DOHH2 (cell line): ENCODE measurements at regions not wholly inside any gene's neighbourhood (a gene's known extent, or its start where the extent isn't known, plus 50 kb on each side); places are given as distances from the start of the nearest gene placed in this dataset.

Experiments used
- H3F3A ChIP-seq: fragments of 200-600 bp; sonication (generic), shearing (Covaris generic); 2 replicates; pipeline ENCODE4 v1.6.0; 2016; ENCODE audit warnings: antibody characterized with exemption, mild to moderate bottlenecking; ENCODE audit not compliant: control insufficient read depth, insufficient read depth
- H3K27ac ChIP-seq: fragments of 200-600 bp; sonication (generic); 2 replicates; pipeline ENCODE4 v1.5.1; 2014; ENCODE audit warnings: low read depth, mild to moderate bottlenecking, low read length, moderate library complexity
- H3K27me3 ChIP-seq: fragments of 200-600 bp; sonication (generic); 2 replicates; pipeline ENCODE4 v1.6.1; 2014; ENCODE audit warnings: mild to moderate bottlenecking, low read length, mixed read lengths; ENCODE audit not compliant: control insufficient read depth
- H3K36me3 ChIP-seq: fragments of 200-600 bp; sonication (generic); 2 replicates; pipeline ENCODE4 v1.6.1; 2014; ENCODE audit warnings: mild to moderate bottlenecking, low read length, moderate library complexity, mixed read lengths; ENCODE audit not compliant: control insufficient read depth
- H3K4me1 ChIP-seq: fragments of 200-600 bp; sonication (generic); 2 replicates; pipeline ENCODE4 v1.6.1; 2014; ENCODE audit warnings: mild to moderate bottlenecking, low read length, mixed read lengths; ENCODE audit not compliant: control insufficient read depth
- H3K4me2 ChIP-seq: fragments of 200-600 bp; sonication (generic); 2 replicates; pipeline ENCODE4 v1.6.0; 2014; ENCODE audit warnings: mild to moderate bottlenecking, low read length, moderate library complexity
- H3K4me3 ChIP-seq: fragments of 200-600 bp; sonication (generic); 2 replicates; pipeline ENCODE4 v1.5.1; 2014; ENCODE audit warnings: mild to moderate bottlenecking, low read length, mixed read lengths
- H3K79me2 ChIP-seq: fragments of 200-600 bp; sonication (generic); 2 replicates; pipeline ENCODE4 v1.6.1; 2014; ENCODE audit warnings: mild to moderate bottlenecking, low read length, mixed read lengths; ENCODE audit not compliant: control insufficient read depth
- H3K9me2 ChIP-seq: fragments of 200-600 bp; sonication (generic); replicated peaks from 2 replicates; pipeline ENCODE4 v1.6.1; 2014; ENCODE audit warnings: mild to moderate bottlenecking, low read length, mixed read lengths; ENCODE audit not compliant: control insufficient read depth
- H3K9me3 ChIP-seq: fragments of 200-600 bp; sonication (generic); 2 replicates; pipeline ENCODE4 v1.6.1; 2014; ENCODE audit warnings: antibody characterized with exemption, low read length, mixed read lengths; ENCODE audit not compliant: control insufficient read depth, insufficient read depth
- H4K20me1 ChIP-seq: fragments of 200-600 bp; sonication (generic); 2 replicates; pipeline ENCODE4 v1.6.0; 2014; ENCODE audit warnings: low read depth, mild to moderate bottlenecking, antibody characterized with exemption, low read length, moderate library complexity; ENCODE audit not compliant: control insufficient read depth, insufficient read depth
- EZH2phosphoT487 ChIP-seq: fragments of 200-600 bp; sonication (generic); IDR thresholded peaks from 2 replicates; pipeline ENCODE4 v1.6.1; 2017; ENCODE audit warnings: borderline replicate concordance, mild to moderate bottlenecking, antibody characterized with exemption, low read length, moderate library complexity, mixed read lengths
- TF ChIP-seq, protein P1 (sequence below): fragments of 200-600 bp; sonication (generic); IDR thresholded peaks from one replicate; pipeline ENCODE4 v1.5.1; 2014; ENCODE audit warnings: antibody characterized with exemption, mild to moderate bottlenecking, low read depth, low read length; ENCODE audit not compliant: poor library complexity, severe bottlenecking

- Histone ChIP-seq H3K9me2 (no peaks in the 10 kb centered on the region), H3F3A (no peaks in the 10 kb centered on the region), H3K27ac (no peak overlapping the region), H3K79me2 (no peaks in the 10 kb centered on the region), H3K36me3 (no peaks in the 10 kb centered on the region), H3K9me3 (no peaks in the 10 kb centered on the region), H3K4me1 (no peaks in the 10 kb centered on the region), H3K27me3 (peaks cover 2% of the 10 kb centered on the region; the same call in 1 of the 2 replicates), H3K4me2 (no peak overlapping the region), H4K20me1 (no peaks in the 10 kb centered on the region), H3K4me3 (no peak overlapping the region)
- TF ChIP-seq, protein P1, sequence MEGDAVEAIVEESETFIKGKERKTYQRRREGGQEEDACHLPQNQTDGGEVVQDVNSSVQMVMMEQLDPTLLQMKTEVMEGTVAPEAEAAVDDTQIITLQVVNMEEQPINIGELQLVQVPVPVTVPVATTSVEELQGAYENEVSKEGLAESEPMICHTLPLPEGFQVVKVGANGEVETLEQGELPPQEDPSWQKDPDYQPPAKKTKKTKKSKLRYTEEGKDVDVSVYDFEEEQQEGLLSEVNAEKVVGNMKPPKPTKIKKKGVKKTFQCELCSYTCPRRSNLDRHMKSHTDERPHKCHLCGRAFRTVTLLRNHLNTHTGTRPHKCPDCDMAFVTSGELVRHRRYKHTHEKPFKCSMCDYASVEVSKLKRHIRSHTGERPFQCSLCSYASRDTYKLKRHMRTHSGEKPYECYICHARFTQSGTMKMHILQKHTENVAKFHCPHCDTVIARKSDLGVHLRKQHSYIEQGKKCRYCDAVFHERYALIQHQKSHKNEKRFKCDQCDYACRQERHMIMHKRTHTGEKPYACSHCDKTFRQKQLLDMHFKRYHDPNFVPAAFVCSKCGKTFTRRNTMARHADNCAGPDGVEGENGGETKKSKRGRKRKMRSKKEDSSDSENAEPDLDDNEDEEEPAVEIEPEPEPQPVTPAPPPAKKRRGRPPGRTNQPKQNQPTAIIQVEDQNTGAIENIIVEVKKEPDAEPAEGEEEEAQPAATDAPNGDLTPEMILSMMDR: no peak
- TF ChIP-seq EZH2phosphoT487: no peak
Observed at GRCh38 chr2:225100269-225100668, 58.0 kb upstream of the DOCK10 start.

- no peaks in the 10 kb centered on the region for H3F3A ChIP-seq
- H3K4me1 ChIP-seq: no peaks in the 10 kb centered on the region
- no peak for TF ChIP-seq EZH2phosphoT487
- TF ChIP-seq, protein P1: no peak
- H3K4me2 ChIP-seq: no peak overlapping the region
- no peaks in the 10 kb centered on the region for H3K79me2 ChIP-seq
- no peak overlapping the region for H3K27ac ChIP-seq
- peaks cover 2% of the 10 kb centered on the region; the same call in 1 of the 2 replicates for H3K27me3 ChIP-seq
- no peaks in the 10 kb centered on the region for H3K9me2 ChIP-seq
- H3K36me3 ChIP-seq: no peaks in the 10 kb centered on the region
- H3K9me3 ChIP-seq: no peaks in the 10 kb centered on the region
- H4K20me1 ChIP-seq: no peaks in the 10 kb centered on the region
- H3K4me3 ChIP-seq: no peak overlapping the region
Observed at GRCh38 chr2:225097035-225097434, 54.8 kb upstream of the DOCK10 start.
